ENCODE measurements at regions not wholly inside any gene's neighbourhood (a gene's known extent, or its start where the extent isn't known, plus 50 kb on each side); places are given as distances from the start of the nearest gene placed in this dataset.
"Not testable (repeated sequence)": the region's sequence is repeated elsewhere in the genome, so short reads cannot be mapped to it uniquely, and the experiment has no call there.

- DNase-seq (ENCODE audit: low spot score): no peak
Observed at GRCh38 chr18:76046221-76046620, 448.8 kb downstream of the ZNF516 start.

- DNase-seq (ENCODE audit: low spot score): no peak
Observed at GRCh38 chr18:76042511-76042910, 452.5 kb downstream of the ZNF516 start.

- DNase-seq (ENCODE audit: low spot score): no peak
Observed at GRCh38 chr18:76018210-76018609, 476.8 kb downstream of the ZNF516 start.

- DNase-seq (ENCODE audit: low spot score): no peak
Observed at GRCh38 chr18:76013057-76013456, 482.0 kb downstream of the ZNF516 start.

GRCh38 chr18:76005632-76006208 is 489.3 kb downstream of the ZNF516 start:
- no peak for DNase-seq (ENCODE audit: low spot score)

GRCh38 chr18:75987913-75988312 is 507.1 kb downstream of the ZNF516 start:
- DNase-seq (ENCODE audit: low spot score): not testable (repeated sequence)

- no peak for DNase-seq (ENCODE audit: low spot score)
Observed at GRCh38 chr18:75984853-75985252, 510.2 kb downstream of the ZNF516 start.

GRCh38 chr18:75981102-75981501 is 513.9 kb downstream of the ZNF516 start:
- no peak for DNase-seq (ENCODE audit: low spot score)

- no peak for DNase-seq (ENCODE audit: low spot score)
Observed at GRCh38 chr18:75977081-75977480, 518.0 kb downstream of the ZNF516 start.

GRCh38 chr18:75970212-75970611 is 524.8 kb downstream of the ZNF516 start:
- no peak for DNase-seq (ENCODE audit: low spot score)

GRCh38 chr18:75966431-75966830 is 528.6 kb downstream of the ZNF516 start:
- DNase-seq (ENCODE audit: low spot score): no peak

GRCh38 chr18:75962036-75962572 is 532.9 kb downstream of the ZNF516 start:
- DNase-seq (ENCODE audit: low spot score): no peak

GRCh38 chr18:75960356-75960755 is 532.9 kb upstream of the SMIM21 start:
- DNase-seq (ENCODE audit: low spot score): not testable (repeated sequence)

- no peak for DNase-seq (ENCODE audit: low spot score)
Observed at GRCh38 chr18:75959150-75959549, 531.6 kb upstream of the SMIM21 start.

GRCh38 chr18:75958683-75959082 is 531.2 kb upstream of the SMIM21 start:
- no peak for DNase-seq (ENCODE audit: low spot score)

- no peak for DNase-seq (ENCODE audit: low spot score)
Observed at GRCh38 chr18:75945265-75945933, 517.9 kb upstream of the SMIM21 start.

GRCh38 chr18:75937306-75937705 is 509.8 kb upstream of the SMIM21 start:
- no peak for DNase-seq (ENCODE audit: low spot score)

GRCh38 chr18:75936862-75937261 is 509.4 kb upstream of the SMIM21 start:
- DNase-seq (ENCODE audit: low spot score): no peak

GRCh38 chr18:75931079-75931478 is 503.6 kb upstream of the SMIM21 start:
- no peak for DNase-seq (ENCODE audit: low spot score)

- no peak for DNase-seq (ENCODE audit: low spot score)
Observed at GRCh38 chr18:75928706-75929105, 501.2 kb upstream of the SMIM21 start.

GRCh38 chr18:75927791-75928190 is 500.3 kb upstream of the SMIM21 start:
- DNase-seq (ENCODE audit: low spot score): no peak

- no peak for DNase-seq (ENCODE audit: low spot score)
Observed at GRCh38 chr18:75926811-75927210, 499.3 kb upstream of the SMIM21 start.

GRCh38 chr18:75923169-75923568 is 495.7 kb upstream of the SMIM21 start:
- peak; percentile 59 for DNase-seq (ENCODE audit: low spot score)

GRCh38 chr18:75916624-75916982 is 489.1 kb upstream of the SMIM21 start:
- DNase-seq (ENCODE audit: low spot score): no peak
